Muscle of leg (tissue), 3 donors: ENCODE measurements at regions not wholly inside any gene's neighbourhood (a gene's known extent, or its start where the extent isn't known, plus 50 kb on each side); places are given as distances from the start of the nearest gene placed in this dataset.

Source experiments
- DNase-seq: peaks from one replicate; pipeline ENCODE4 v3.0.0; 2013
- H3K27ac ChIP-seq: one replicate; pipeline ENCODE4 v1.5.1; 2013; ENCODE audit warnings: mild to moderate bottlenecking, low read length, control low read depth
- H3K27me3 ChIP-seq: one replicate; pipeline ENCODE4 v1.6.1; 2013; ENCODE audit warnings: low read length; ENCODE audit not compliant: control insufficient read depth, insufficient read depth
- H3K36me3 ChIP-seq: one replicate; pipeline ENCODE4 v1.6.1; 2013; ENCODE audit warnings: low read length; ENCODE audit not compliant: control insufficient read depth, insufficient read depth
- H3K4me1 ChIP-seq: one replicate; pipeline ENCODE4 v1.6.1; 2013; ENCODE audit warnings: low read length; ENCODE audit not compliant: control insufficient read depth, insufficient read depth
- H3K4me3 ChIP-seq: one replicate; pipeline ENCODE4 v1.5.1; 2013; ENCODE audit warnings: low read length, control low read depth
- H3K9me3 ChIP-seq: replicated peaks from 2 replicates; pipeline ENCODE4 v1.6.1; 2013; ENCODE audit warnings: low read depth, low read length; ENCODE audit not compliant: control insufficient read depth
- WGBS: methylation state at CpG from one replicate; pipeline ENCODE4 v1.1.5; 2013; ENCODE audit warnings: missing lambda C conversion rate; ENCODE audit not compliant: insufficient coverage; 5-methylcytosine and 5-hydroxymethylcytosine counted together

DNA sequence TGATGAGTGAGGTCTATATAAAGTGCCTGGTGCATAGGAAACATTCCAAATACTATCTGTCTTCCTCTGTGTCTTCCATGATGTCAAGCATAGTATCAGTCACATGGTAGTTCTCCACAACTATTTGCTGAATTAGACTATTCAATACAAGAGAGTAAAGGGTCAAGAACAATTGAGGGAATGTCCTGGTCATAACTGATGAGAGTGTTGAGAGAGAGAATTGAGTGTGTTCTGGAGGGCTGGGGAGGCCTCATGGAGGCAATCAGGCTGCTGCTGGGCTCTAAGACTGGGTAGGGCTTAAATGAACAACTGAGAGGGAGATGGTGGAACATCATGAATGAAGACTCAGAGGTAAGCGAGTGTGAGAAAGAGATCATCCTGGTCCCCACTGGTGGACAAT, 433.7 kb upstream of the ONECUT1 start:
- no peaks in the 10 kb centered on the region for H3K27me3 ChIP-seq
- H3K27ac ChIP-seq = no peak overlapping the region
- no CpG with 5 or more reads among the region's 1 CpG for WGBS
- no peaks in the 10 kb centered on the region for H3K4me1 ChIP-seq
- H3K36me3 ChIP-seq = no peaks in the 10 kb centered on the region
- DNase-seq = no peak
- H3K4me3 ChIP-seq = no peak overlapping the region
- H3K9me3 ChIP-seq = no peaks in the 10 kb centered on the region

DNA sequence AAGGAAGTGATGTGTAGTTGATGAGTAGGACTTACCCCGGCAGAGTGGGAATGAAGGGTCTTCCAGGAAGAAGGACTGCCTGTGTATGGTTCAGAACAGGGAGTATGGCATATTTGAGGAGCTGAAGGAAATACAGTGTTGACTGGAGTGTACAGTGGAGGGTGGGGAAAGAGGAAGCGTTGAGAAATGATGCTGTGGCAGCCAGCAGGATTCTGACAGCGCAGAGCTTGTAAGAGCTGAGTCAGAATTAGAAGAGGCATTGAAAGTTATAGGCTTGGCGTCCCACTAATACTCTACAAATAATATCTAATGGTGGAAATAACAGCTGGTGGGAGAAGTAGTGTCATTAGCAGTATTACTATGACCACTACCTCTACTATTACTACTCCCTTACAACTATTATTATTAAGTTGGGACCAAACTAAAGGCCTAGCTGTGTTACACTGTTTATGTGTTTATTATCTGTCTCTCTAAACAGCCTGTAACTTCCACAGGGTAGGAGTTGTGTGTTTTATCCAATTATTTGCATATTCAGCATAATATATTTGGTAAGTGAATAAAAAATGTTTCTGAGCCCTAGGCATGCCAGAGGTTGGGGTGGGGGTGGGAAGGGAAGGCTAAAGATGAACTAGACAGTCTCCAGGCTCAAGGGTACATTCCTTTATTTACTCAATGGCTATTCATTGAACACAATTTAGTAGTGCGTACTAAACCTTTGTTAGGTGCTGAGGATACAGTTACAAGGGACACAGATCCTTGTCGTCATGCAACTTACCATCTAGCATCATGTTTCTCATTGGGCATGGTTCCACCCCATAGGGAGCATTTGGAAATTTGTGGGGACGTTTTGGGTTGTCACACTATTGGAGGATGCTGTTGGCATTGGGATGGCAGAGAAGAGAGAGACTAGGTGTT, 428.8 kb upstream of the ONECUT1 start:
- no peaks in the 10 kb centered on the region for H3K9me3 ChIP-seq
- no peak for DNase-seq
- WGBS = 54% methylated on average over 2 of the region's 7 CpGs
- no peaks in the 10 kb centered on the region for H3K36me3 ChIP-seq
- H3K27ac ChIP-seq = no peak overlapping the region
- H3K27me3 ChIP-seq = no peaks in the 10 kb centered on the region
- no peaks in the 10 kb centered on the region for H3K4me1 ChIP-seq
- H3K4me3 ChIP-seq = no peak overlapping the region

GRCh38 chr15:53216036-53216435, 425.9 kb upstream of the ONECUT1 start:
- Histone ChIP-seq H3K4me1 (no peaks in the 10 kb centered on the region), H3K36me3 (no peaks in the 10 kb centered on the region), H3K4me3 (no peak overlapping the region), H3K9me3 (no peaks in the 10 kb centered on the region), H3K27me3 (no peaks in the 10 kb centered on the region), H3K27ac (no peak overlapping the region)
- DNase-seq = no peak
- 80% methylated on average over 1 of the region's 3 CpGs for WGBS

DNA sequence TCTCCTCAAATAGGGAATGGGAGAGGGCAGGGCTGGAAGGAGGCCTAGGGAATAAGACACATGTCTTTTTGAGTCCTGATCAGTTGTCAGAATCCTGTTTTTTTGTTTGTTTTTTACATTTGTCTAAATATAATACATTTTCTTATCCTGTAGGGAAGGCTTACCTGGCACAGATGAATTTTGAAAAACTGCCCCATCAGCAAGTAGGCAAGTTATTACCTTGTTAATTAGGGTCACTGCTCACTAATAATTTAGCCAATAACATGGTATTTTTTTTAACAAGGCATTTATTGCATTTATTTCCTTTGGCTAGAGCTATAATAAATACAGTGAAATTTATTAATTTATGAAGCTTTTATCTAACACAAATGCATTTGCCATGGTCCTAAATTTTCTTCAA, 423.2 kb upstream of the ONECUT1 start:
- Histone ChIP-seq H3K4me3 (no peak overlapping the region), H3K27me3 (no peaks in the 10 kb centered on the region), H3K4me1 (no peaks in the 10 kb centered on the region), H3K27ac (no peak overlapping the region), H3K36me3 (no peaks in the 10 kb centered on the region), H3K9me3 (no peaks in the 10 kb centered on the region)
- no peak for DNase-seq

GRCh38 chr15:53212785-53213184, 422.6 kb upstream of the ONECUT1 start:
- no peak for DNase-seq
- no peak overlapping the region for H3K4me3 ChIP-seq
- H3K27me3 ChIP-seq = no peaks in the 10 kb centered on the region
- H3K36me3 ChIP-seq = no peaks in the 10 kb centered on the region
- H3K9me3 ChIP-seq = no peaks in the 10 kb centered on the region
- H3K27ac ChIP-seq = no peak overlapping the region
- WGBS = 80% methylated on average over 1 of the region's 4 CpGs
- H3K4me1 ChIP-seq = no peaks in the 10 kb centered on the region

GRCh38 chr15:53210653-53211052, 420.5 kb upstream of the ONECUT1 start:
- H3K4me1 ChIP-seq = no peaks in the 10 kb centered on the region
- H3K4me3 ChIP-seq = no peak overlapping the region
- no peaks in the 10 kb centered on the region for H3K36me3 ChIP-seq
- no peaks in the 10 kb centered on the region for H3K27me3 ChIP-seq
- WGBS = no CpG with 5 or more reads among the region's 3 CpGs
- no peaks in the 10 kb centered on the region for H3K9me3 ChIP-seq
- no peak overlapping the region for H3K27ac ChIP-seq
- DNase-seq = no peak

GRCh38 chr15:53209396-53210042, 419.4 kb upstream of the ONECUT1 start:
- Histone ChIP-seq H3K27me3 (no peaks in the 10 kb centered on the region), H3K36me3 (no peaks in the 10 kb centered on the region), H3K4me3 (no peak overlapping the region), H3K27ac (no peak overlapping the region), H3K4me1 (no peaks in the 10 kb centered on the region), H3K9me3 (no peaks in the 10 kb centered on the region)
- DNase-seq = no peak
- no CpG with 5 or more reads among the region's 9 CpGs for WGBS

GRCh38 chr15:53208751-53209150, 418.6 kb upstream of the ONECUT1 start:
- no peaks in the 10 kb centered on the region for H3K9me3 ChIP-seq
- no peaks in the 10 kb centered on the region for H3K4me1 ChIP-seq
- no peak for DNase-seq
- no peaks in the 10 kb centered on the region for H3K27me3 ChIP-seq
- no peaks in the 10 kb centered on the region for H3K36me3 ChIP-seq
- H3K4me3 ChIP-seq = no peak overlapping the region
- no CpG with 5 or more reads among the region's 4 CpGs for WGBS
- no peak overlapping the region for H3K27ac ChIP-seq

- peak; percentile 29 for DNase-seq
- no peak overlapping the region for H3K27ac ChIP-seq
Observed at GRCh38 chr15:53203454-53203853, 413.3 kb upstream of the ONECUT1 start.

DNA sequence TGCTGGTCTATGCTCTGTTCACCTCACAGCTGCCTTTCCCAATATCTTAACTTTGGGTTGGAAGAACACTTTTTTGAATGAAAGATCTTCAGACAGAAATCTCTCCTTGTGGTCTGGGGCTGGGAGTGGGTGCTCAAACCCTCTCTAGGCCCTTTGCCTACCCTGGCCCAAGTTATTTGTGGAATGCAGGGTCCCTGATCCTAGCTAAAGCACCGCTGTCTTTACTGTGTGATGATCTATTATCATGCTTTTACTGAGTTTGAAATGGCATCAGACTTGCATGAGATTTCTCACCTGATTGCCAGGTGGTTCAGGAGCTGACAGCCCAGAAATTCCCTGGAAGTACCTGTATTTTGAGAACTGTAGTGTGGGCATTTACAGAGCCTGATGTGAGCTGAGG, 412.7 kb upstream of the ONECUT1 start:
- no CpG with 5 or more reads among the region's 1 CpG for WGBS
- DNase-seq = no peak
- Histone ChIP-seq H3K4me3 (no peak overlapping the region), H3K9me3 (no peaks in the 10 kb centered on the region), H3K36me3 (no peaks in the 10 kb centered on the region), H3K27me3 (no peaks in the 10 kb centered on the region), H3K27ac (no peak overlapping the region), H3K4me1 (no peaks in the 10 kb centered on the region)

More at GRCh38 chr15:53203454-53203853, 413.3 kb upstream of the ONECUT1 start:
- H3K27me3 ChIP-seq = no peaks in the 10 kb centered on the region
- no peaks in the 10 kb centered on the region for H3K9me3 ChIP-seq
- WGBS = no CpG with 5 or more reads among the region's 4 CpGs
- no peaks in the 10 kb centered on the region for H3K4me1 ChIP-seq
- no peaks in the 10 kb centered on the region for H3K36me3 ChIP-seq
- H3K4me3 ChIP-seq = no peak overlapping the region
